Ovary (tissue), 3 donors: ENCODE measurements at regions not wholly inside any gene's neighbourhood (a gene's known extent, or its start where the extent isn't known, plus 50 kb on each side); places are given as distances from the start of the nearest gene placed in this dataset.

ENCODE experiments used
- EP300 ChIP-seq: sonication (generic); formaldehyde crosslinking; IDR thresholded peaks from one replicate; pipeline ENCODE4 v1.6.1; 2017; ENCODE audit warnings: antibody characterized with exemption
- POLR2A ChIP-seq: fragments of 450-650 bp; IDR thresholded peaks from one replicate; pipeline ENCODE4 v1.6.1; 2017; ENCODE audit warnings: antibody characterized with exemption, mild to moderate bottlenecking, moderate library complexity
- TF ChIP-seq, protein P1 (sequence below), 3 donors: fragments of 450-650 bp in 2 of 3; fragments of 200-600 bp in 1 of 3; IDR thresholded peaks; one replicate each; pipeline versions ENCODE4 v1.5.1 to v1.8.0; 2016 to 2022; ENCODE audit warnings: antibody characterized with exemption in 3 of 3, mild to moderate bottlenecking in 1 of 3
- donor health status: DM: no; HTN: no; CAD: no.

GRCh38 chr16:26521626-26522025 is 545.1 kb upstream of the C16orf82 start:
- TF ChIP-seq, protein P1, sequence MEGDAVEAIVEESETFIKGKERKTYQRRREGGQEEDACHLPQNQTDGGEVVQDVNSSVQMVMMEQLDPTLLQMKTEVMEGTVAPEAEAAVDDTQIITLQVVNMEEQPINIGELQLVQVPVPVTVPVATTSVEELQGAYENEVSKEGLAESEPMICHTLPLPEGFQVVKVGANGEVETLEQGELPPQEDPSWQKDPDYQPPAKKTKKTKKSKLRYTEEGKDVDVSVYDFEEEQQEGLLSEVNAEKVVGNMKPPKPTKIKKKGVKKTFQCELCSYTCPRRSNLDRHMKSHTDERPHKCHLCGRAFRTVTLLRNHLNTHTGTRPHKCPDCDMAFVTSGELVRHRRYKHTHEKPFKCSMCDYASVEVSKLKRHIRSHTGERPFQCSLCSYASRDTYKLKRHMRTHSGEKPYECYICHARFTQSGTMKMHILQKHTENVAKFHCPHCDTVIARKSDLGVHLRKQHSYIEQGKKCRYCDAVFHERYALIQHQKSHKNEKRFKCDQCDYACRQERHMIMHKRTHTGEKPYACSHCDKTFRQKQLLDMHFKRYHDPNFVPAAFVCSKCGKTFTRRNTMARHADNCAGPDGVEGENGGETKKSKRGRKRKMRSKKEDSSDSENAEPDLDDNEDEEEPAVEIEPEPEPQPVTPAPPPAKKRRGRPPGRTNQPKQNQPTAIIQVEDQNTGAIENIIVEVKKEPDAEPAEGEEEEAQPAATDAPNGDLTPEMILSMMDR (IDR thresholded peaks at IDR 0.05): no peak
- no peak for TF ChIP-seq EP300
- no peak for TF ChIP-seq POLR2A
